Mucosa of descending colon (tissue), 3 donors: ENCODE measurements at regions not wholly inside any gene's neighbourhood (a gene's known extent, or its start where the extent isn't known, plus 50 kb on each side); places are given as distances from the start of the nearest gene placed in this dataset.
"Not testable (repeated sequence)": the region's sequence is repeated elsewhere in the genome, so short reads cannot be mapped to it uniquely, and the experiment has no call there.

ENCODE experiments used
- ATAC-seq: fragments of 200-7000 bp; cut with Tn5 transposase; one replicate; pipeline ENCODE4 v1.9.1; 2020; ENCODE audit warnings: mild to moderate bottlenecking, moderate library complexity
- DNase-seq, 3 donors: peaks; one replicate each; pipeline ENCODE4 v3.0.0-alpha.2; 2020
- H3K36me3 ChIP-seq: fragments of 200-600 bp; one replicate; pipeline ENCODE4 v1.8.0; 2021; ENCODE audit warnings: low read depth, mild to moderate bottlenecking
- H3K4me1 ChIP-seq: fragments of 200-600 bp; one replicate; pipeline ENCODE4 v1.8.0; 2021; ENCODE audit warnings: low read depth, mild to moderate bottlenecking
- H3K4me3 ChIP-seq: fragments of 200-600 bp; one replicate; pipeline ENCODE4 v1.8.0; 2021; ENCODE audit warnings: mild to moderate bottlenecking
- H3K9me3 ChIP-seq: fragments of 200-600 bp; one replicate; pipeline ENCODE4 v1.8.0; 2021; ENCODE audit warnings: mild to moderate bottlenecking
- CTCF ChIP-seq: fragments of 200-600 bp; IDR thresholded peaks from one replicate; pipeline ENCODE4 v1.8.0; 2022; ENCODE audit warnings: antibody characterized with exemption, mild to moderate bottlenecking
- intact Hi-C, 2 donors: fragments of 100-400 bp; cut with DNase I in 1 of 2; cut with micrococcal nuclease in 1 of 2; formaldehyde crosslinking; loops; one replicate each; pipeline versions ENCODE4 v1.11.0 to v1.11.1; 2022; cut with DNase I, micrococcal nuclease
- donor health status: DM: no; HTN: no; CAD: no; lungs with moderate emphysema.
- donor health status: DM: no; HTN: no; CAD: no.
- donor health status: DM: no; HTN: yes; CAD: no.

- no peaks in the 10 kb centered on the region for H3K9me3 ChIP-seq
Observed at GRCh38 chr20:5686384-5687105, 63.7 kb upstream of the SHLD1 start.

GRCh38 chr20:5682556-5682955 is 67.6 kb upstream of the SHLD1 start:
- intact Hi-C loops, H3K4me3 ChIP-seq, H3K9me3 ChIP-seq, DNase-seq, H3K36me3 ChIP-seq, H3K4me1 ChIP-seq, ATAC-seq: not testable (repeated sequence)

More at GRCh38 chr20:5686384-5687105, 63.7 kb upstream of the SHLD1 start:
- ATAC-seq (no peak), DNase-seq (no peak)
- intact Hi-C loops: no loop called here
- Histone ChIP-seq H3K4me1 (no peaks in the 10 kb centered on the region), H3K36me3 (no peaks in the 10 kb centered on the region), H3K4me3 (no peak overlapping the region)
- no peak for TF ChIP-seq CTCF

GRCh38 chr20:5680192-5680591 is 69.4 kb upstream of the GPCPD1 start:
- no peak for ATAC-seq
- Histone ChIP-seq H3K4me3 (no peak overlapping the region), H3K36me3 (no peaks in the 10 kb centered on the region), H3K9me3 (no peaks in the 10 kb centered on the region), H3K4me1 (no peaks in the 10 kb centered on the region)
- intact Hi-C loops: no loop called here
- no peak for DNase-seq
- TF ChIP-seq CTCF: no peak

- Histone ChIP-seq H3K4me3 (no peak overlapping the region), H3K4me1 (no peaks in the 10 kb centered on the region), H3K36me3 (no peaks in the 10 kb centered on the region), H3K9me3 (no peaks in the 10 kb centered on the region)
- no peak for ATAC-seq
- intact Hi-C loops: no loop called here
- TF ChIP-seq CTCF: no peak
- no peak for DNase-seq
Observed at GRCh38 chr20:5678777-5679176, 68.0 kb upstream of the GPCPD1 start.

- intact Hi-C loops, H3K4me3 ChIP-seq, H3K36me3 ChIP-seq, ATAC-seq, H3K9me3 ChIP-seq, H3K4me1 ChIP-seq, DNase-seq: not testable (repeated sequence)
Observed at GRCh38 chr20:5677944-5678343, 67.1 kb upstream of the GPCPD1 start.

GRCh38 chr20:5677389-5677788 is 66.6 kb upstream of the GPCPD1 start:
- no peak for DNase-seq
- no peak for ATAC-seq
- no peaks in the 10 kb centered on the region for H3K4me1 ChIP-seq
- no peaks in the 10 kb centered on the region for H3K9me3 ChIP-seq
- intact Hi-C loops: no loop called here
- no peak for TF ChIP-seq CTCF
- no peak overlapping the region for H3K4me3 ChIP-seq
- no peaks in the 10 kb centered on the region for H3K36me3 ChIP-seq
